Common myeloid progenitor, CD34-positive (primary cell): ENCODE measurements at regions not wholly inside any gene's neighbourhood (a gene's known extent, or its start where the extent isn't known, plus 50 kb on each side); places are given as distances from the start of the nearest gene placed in this dataset.
A peak's percentile ranks its signal among the peaks of the same experiment; 100 is the strongest.

Source experiments
- CTCF ChIA-PET: fragments of 350-600 bp; sonication (Branson Sonifier 250); formaldehyde crosslinking; loops from one replicate; lab custom pipeline; 2021; ENCODE audit warnings: antibody characterized with exemption; lab: Charles Lee
- POLR2A ChIA-PET: fragments of 350-600 bp; sonication (Branson Sonifier 250); formaldehyde crosslinking; loops from one replicate; lab custom pipeline; 2021; ENCODE audit warnings: antibody characterized with exemption; lab: Charles Lee
- DNase-seq, 3 donors: peaks; one replicate each; pipeline versions ENCODE4 v3.0.0 to v3.0.0-alpha.2; 2013
- H3K27ac ChIP-seq, 2 experiments: 1 replicate in 1 of 2; 2 replicates in 1 of 2; pipeline ENCODE4 v1.7.0; 2013; ENCODE audit warnings: inconsistent platforms in 2 of 2, low read length in 2 of 2, mild to moderate bottlenecking in 2 of 2, low read depth in 1 of 2, moderate library complexity in 1 of 2; ENCODE audit not compliant: severe bottlenecking in 2 of 2, insufficient read depth in 1 of 2, poor library complexity in 1 of 2
- H3K27me3 ChIP-seq, 5 experiments: replicated peaks in 2 of 5; 1 replicate in 3 of 5; 2 replicates in 2 of 5; pipeline versions ENCODE4 v1.6.1 to v1.7.0; 2013; ENCODE audit warnings: low read length in 4 of 5, mild to moderate bottlenecking in 2 of 5, moderate library complexity in 2 of 5, inconsistent platforms in 1 of 5; ENCODE audit not compliant: insufficient read depth in 5 of 5, control insufficient read depth in 4 of 5
- H3K36me3 ChIP-seq, 4 experiments: 1 replicate in 2 of 4; 2 replicates in 2 of 4; pipeline versions ENCODE4 v1.6.1 to v1.7.0; 2013; ENCODE audit warnings: low read length in 3 of 4, control low read depth in 1 of 4, mild to moderate bottlenecking in 1 of 4; ENCODE audit not compliant: control insufficient read depth in 4 of 4, insufficient read depth in 4 of 4
- H3K4me1 ChIP-seq, 4 experiments: 1 replicate in 3 of 4; 2 replicates in 1 of 4; pipeline versions ENCODE4 v1.6.1 to v1.7.1; 2013; ENCODE audit warnings: low read length in 3 of 4, mild to moderate bottlenecking in 3 of 4, control low read depth in 1 of 4, inconsistent platforms in 1 of 4, moderate library complexity in 1 of 4; ENCODE audit not compliant: control insufficient read depth in 4 of 4, insufficient read depth in 4 of 4; ENCODE audit errors: control extremely low read depth in 1 of 4
- H3K4me3 ChIP-seq, 7 experiments: 1 replicate in 4 of 7; 2 replicates in 3 of 7; pipeline versions ENCODE4 v1.5.1 to v1.7.0; 2013; ENCODE audit warnings: mild to moderate bottlenecking in 7 of 7, low read length in 6 of 7, moderate library complexity in 6 of 7, inconsistent platforms in 2 of 7, low read depth in 2 of 7, control low read depth in 1 of 7; ENCODE audit not compliant: insufficient read depth in 4 of 7, control insufficient read depth in 1 of 7; ENCODE audit errors: extremely low read depth in 1 of 7
- H3K9me3 ChIP-seq, 5 experiments: 1 replicate in 4 of 5; 2 replicates in 1 of 5; pipeline versions ENCODE4 v1.6.1 to v1.7.1; 2013; ENCODE audit warnings: low read length in 4 of 5, mild to moderate bottlenecking in 2 of 5, inconsistent platforms in 1 of 5, low read depth in 1 of 5, moderate library complexity in 1 of 5; ENCODE audit not compliant: control insufficient read depth in 4 of 5, insufficient read depth in 2 of 5; ENCODE audit errors: control extremely low read depth in 1 of 5
- WGBS: methylation state at CpG from one replicate; pipeline ENCODE4 v1.1.5; 2013; ENCODE audit not compliant: insufficient coverage; 5-methylcytosine and 5-hydroxymethylcytosine counted together

GRCh38 chr5:42962124-42962523 lies 78.0 kb downstream of the ANXA2R start:
- H3K4me1 ChIP-seq = no peaks in the 10 kb centered on the region
- no peak overlapping the region for H3K27ac ChIP-seq
- H3K36me3 ChIP-seq = no peaks in the 10 kb centered on the region
- no CpG with 5 or more reads among the region's 2 CpGs for WGBS
- DNase-seq = no peak
- CTCF ChIA-PET = interaction anchor here (1.7 kb wide), 1 partner anchor 9 kb away, joined by 4 read pairs; no protein-coding TSS in a partner anchor
- H3K27me3 ChIP-seq = no peaks in the 10 kb centered on the region
- no peaks in the 10 kb centered on the region for H3K9me3 ChIP-seq
- POLR2A ChIA-PET = no interaction called here
- H3K4me3 ChIP-seq = no peak overlapping the region

GRCh38 chr5:42960506-42960905 lies 79.6 kb downstream of the ANXA2R start:
- no peaks in the 10 kb centered on the region for H3K9me3 ChIP-seq
- H3K4me1 ChIP-seq = no peaks in the 10 kb centered on the region
- DNase-seq = no peak
- H3K4me3 ChIP-seq = no peak overlapping the region
- ChIA-PET POLR2A (interaction anchor here (0.7 kb wide), 1 partner anchor 9 kb away, joined by 3 read pairs; no protein-coding TSS in a partner anchor), CTCF (no interaction called here)
- 83% methylated on average over 1 of the region's 2 CpGs for WGBS
- H3K27ac ChIP-seq = no peak overlapping the region
- H3K36me3 ChIP-seq = no peaks in the 10 kb centered on the region
- no peaks in the 10 kb centered on the region for H3K27me3 ChIP-seq

GRCh38 chr5:42956551-42956950 lies 83.6 kb downstream of the ANXA2R start:
- ChIA-PET POLR2A (no interaction called here), CTCF (no interaction called here)
- peak in 2 of 3 donors; percentile 28 to 73 for DNase-seq
- Histone ChIP-seq H3K27ac (no peak overlapping the region), H3K36me3 (peaks cover 0 to 4% (median 0%) of the 10 kb centered on the region in 4 experiments), H3K9me3 (peaks cover 0 to 17% (median 14%) of the 10 kb centered on the region in 5 experiments), H3K4me3 (no peak overlapping the region), H3K27me3 (peaks cover 0 to 5% (median 0%) of the 10 kb centered on the region in 5 experiments), H3K4me1 (peaks cover 0 to 12% (median 6%) of the 10 kb centered on the region in 4 experiments)
- WGBS = 100% methylated on average over 1 of the region's 2 CpGs

- DNase-seq = peak in 1 of 3 donors; percentile 16
- ChIA-PET POLR2A (no interaction called here), CTCF (interaction anchor here (0.7 to 8.5 kb wide), 5 partner anchors 9 to 88 kb away, joined by 3 to 102 read pairs (median 4); no protein-coding TSS in a partner anchor)
- peaks cover 8 to 42% (median 36%) of the 10 kb centered on the region in 4 experiments for H3K4me1 ChIP-seq
- H3K36me3 ChIP-seq = peaks cover 0 to 4% (median 0%) of the 10 kb centered on the region in 4 experiments
- H3K9me3 ChIP-seq = peaks cover 0 to 17% (median 14%) of the 10 kb centered on the region in 5 experiments
- peak overlapping the region in 1 of 7 experiments; percentile 84 for H3K4me3 ChIP-seq
- WGBS = 79% methylated on average over 15 of the region's 15 CpGs
- H3K27me3 ChIP-seq = peaks cover 0 to 5% (median 0%) of the 10 kb centered on the region in 5 experiments
- no peak overlapping the region for H3K27ac ChIP-seq
Measured at GRCh38 chr5:42953041-42953440, 87.1 kb downstream of the ANXA2R start.

GRCh38 chr5:42952578-42952974 lies 87.5 kb downstream of the ANXA2R start:
- Histone ChIP-seq H3K27me3 (peaks cover 0 to 5% (median 0%) of the 10 kb centered on the region in 5 experiments), H3K27ac (peak overlapping the region in 1 of 2 experiments; percentile 97), H3K4me3 (peak overlapping the region; percentile 56 to 84 (median 74)), H3K36me3 (peaks cover 0 to 4% (median 0%) of the 10 kb centered on the region in 4 experiments), H3K9me3 (peaks cover 0 to 17% (median 14%) of the 10 kb centered on the region in 5 experiments), H3K4me1 (peaks cover 8 to 42% (median 36%) of the 10 kb centered on the region in 4 experiments)
- CTCF ChIA-PET = interaction anchor here (0.7 to 8.5 kb wide), 5 partner anchors 10 to 88 kb away, joined by 3 to 102 read pairs (median 4); no protein-coding TSS in a partner anchor
- 45% methylated on average over 7 of the region's 12 CpGs for WGBS
- DNase-seq = peak in 1 of 3 donors; percentile 10
- POLR2A ChIA-PET = no interaction called here

GRCh38 chr5:42951293-42951840 lies 88.8 kb downstream of the ANXA2R start:
- POLR2A ChIA-PET = interaction anchor here (0.6 to 3.5 kb wide), 6 partner anchors 9 to 92 kb away, joined by 3 to 70 read pairs (median 5); partner anchors contain the start of gene ANXA2R
- H3K9me3 ChIP-seq = peaks cover 0 to 17% (median 14%) of the 10 kb centered on the region in 5 experiments
- H3K27ac ChIP-seq = peak overlapping the region; percentile 89 to 97
- H3K36me3 ChIP-seq = peaks cover 0 to 4% (median 0%) of the 10 kb centered on the region in 4 experiments
- CTCF ChIA-PET = interaction anchor here (1.4 to 8.5 kb wide), 3 partner anchors 41 to 87 kb away, joined by 11 to 102 read pairs (median 11); no protein-coding TSS in a partner anchor
- DNase-seq = peak; percentile 78 to 91 (median 87)
- peaks cover 0 to 5% (median 0%) of the 10 kb centered on the region in 5 experiments for H3K27me3 ChIP-seq
- peak overlapping the region; percentile 56 to 84 (median 74) for H3K4me3 ChIP-seq
- H3K4me1 ChIP-seq = peaks cover 8 to 42% (median 36%) of the 10 kb centered on the region in 4 experiments
- WGBS = 0% methylated on average over 46 of the region's 46 CpGs
